Left colon (tissue), 2 donors: ENCODE measurements at regions not wholly inside any gene's neighbourhood (a gene's known extent, or its start where the extent isn't known, plus 50 kb on each side); places are given as distances from the start of the nearest gene placed in this dataset.

Experiments
- ATAC-seq: fragments of 200-7000 bp; cut with Tn5 transposase; one replicate; pipeline ENCODE4 v1.9.1; 2020; ENCODE audit warnings: mild to moderate bottlenecking, moderate library complexity
- DNase-seq, 2 donors: peaks; one replicate each; pipeline ENCODE4 v3.0.0-alpha.2; 2020
- intact Hi-C, 2 donors: fragments of 100-400 bp; cut with DNase I in 1 of 2; cut with micrococcal nuclease in 1 of 2; formaldehyde crosslinking; loops; one replicate each; pipeline versions ENCODE4 v1.11.2 to v1.14.0; 2022; cut with DNase I, micrococcal nuclease
- donor health status: DM: no; HTN: no; CAD: no.
- donor health status: DM: yes; HTN: yes; CAD: no.

GRCh38 chr4:147328189-147328588 is 152.7 kb upstream of the EDNRA start:
- intact Hi-C loops, result no loop called here
- DNase-seq (no peak), ATAC-seq (peak; percentile 91)

- ATAC-seq (peak; percentile 60), DNase-seq (no peak)
- intact Hi-C loops, result no loop called here
Measured at GRCh38 chr4:147328756-147329446, 152.0 kb upstream of the EDNRA start.

GRCh38 chr4:147332091-147332490 is 148.8 kb upstream of the EDNRA start:
- ATAC-seq (no peak), DNase-seq (no peak)
- intact Hi-C loops, result no loop called here

- DNase-seq (no peak), ATAC-seq (peak; percentile 93)
- intact Hi-C loops, result no loop called here
Measured at GRCh38 chr4:147334478-147334877, 146.4 kb upstream of the EDNRA start.

GRCh38 chr4:147335183-147335582 is 145.7 kb upstream of the EDNRA start:
- no peak for ATAC-seq
- intact Hi-C loops, result no loop called here

GRCh38 chr4:147336252-147336651 is 144.6 kb upstream of the EDNRA start:
- DNase-seq, result no peak
- no peak for ATAC-seq
- intact Hi-C loops, result no loop called here

More at GRCh38 chr4:147335183-147335582, 145.7 kb upstream of the EDNRA start:
- DNase-seq, result no peak

GRCh38 chr4:147339100-147339499 is 141.8 kb upstream of the EDNRA start:
- intact Hi-C loops, result no loop called here
- peak in 1 of 2 donors; percentile 31 for DNase-seq
- peak; percentile 83 for ATAC-seq

GRCh38 chr4:147340111-147340510 is 140.8 kb upstream of the EDNRA start:
- intact Hi-C loops, result no loop called here
- ATAC-seq, result no peak
- no peak for DNase-seq

- peak; percentile 19 for ATAC-seq
- intact Hi-C loops, result no loop called here
- DNase-seq, result no peak
Measured at GRCh38 chr4:147340591-147341120, 140.2 kb upstream of the EDNRA start.

- DNase-seq, result no peak
- intact Hi-C loops, result no loop called here
- no peak for ATAC-seq
Measured at GRCh38 chr4:147343692-147344091, 137.2 kb upstream of the EDNRA start.

GRCh38 chr4:147345662-147346061 is 135.2 kb upstream of the EDNRA start:
- intact Hi-C loops, result no loop called here
- DNase-seq, result no peak
- ATAC-seq, result no peak

- intact Hi-C loops, result no loop called here
- ATAC-seq, result peak; percentile 35
Measured at GRCh38 chr4:147347217-147347616, 133.7 kb upstream of the EDNRA start.

GRCh38 chr4:147349193-147349592 is 131.7 kb upstream of the EDNRA start:
- intact Hi-C loops, result no loop called here
- DNase-seq (no peak), ATAC-seq (no peak)

More at GRCh38 chr4:147347217-147347616, 133.7 kb upstream of the EDNRA start:
- no peak for DNase-seq

- DNase-seq (no peak), ATAC-seq (peak; percentile 84)
- intact Hi-C loops, result no loop called here
Measured at GRCh38 chr4:147351083-147351787, 129.7 kb upstream of the EDNRA start.

- intact Hi-C loops, result no loop called here
- no peak for DNase-seq
- no peak for ATAC-seq
Measured at GRCh38 chr4:147354237-147354636, 126.7 kb upstream of the EDNRA start.

- intact Hi-C loops, result no loop called here
- DNase-seq (no peak), ATAC-seq (no peak)
Measured at GRCh38 chr4:147355032-147355656, 125.8 kb upstream of the EDNRA start.

GRCh38 chr4:147355847-147356246 is 125.0 kb upstream of the EDNRA start:
- intact Hi-C loops, result no loop called here
- ATAC-seq (no peak), DNase-seq (no peak)

GRCh38 chr4:147360301-147360700 is 120.6 kb upstream of the EDNRA start:
- intact Hi-C loops, result no loop called here
- no peak for ATAC-seq
- no peak for DNase-seq

GRCh38 chr4:147361726-147362125 is 119.2 kb upstream of the EDNRA start:
- intact Hi-C loops, result no loop called here
- ATAC-seq (peak; percentile 89), DNase-seq (peak; percentile 33 to 70)

- ATAC-seq (peak; percentile 79), DNase-seq (peak; percentile 42 to 65)
Measured at GRCh38 chr4:147362938-147363337, 118.0 kb upstream of the EDNRA start.

More at GRCh38 chr4:147362938-147363337, 118.0 kb upstream of the EDNRA start:
- intact Hi-C loops, result no loop called here
